Endothelial cell of umbilical vein (primary cell): ENCODE measurements at regions not wholly inside any gene's neighbourhood (a gene's known extent, or its start where the extent isn't known, plus 50 kb on each side); places are given as distances from the start of the nearest gene placed in this dataset.

Experiments used
- BruUV-seq: library from RNA; stranded (reverse); fragments of 400-500 nt; replicated peaks from 2 replicates; lab custom pipeline; 2021; lab: Mats Ljungman, UMichigan
- CTCF ChIA-PET: fragments of 300-600, 350-600 bp; sonication (Branson Sonifier 250); formaldehyde crosslinking; loops from one replicate; lab custom pipeline; 2021; ENCODE audit warnings: antibody characterized with exemption, inconsistent platforms; lab: Charles Lee
- POLR2A ChIA-PET: fragments of 300-600, 350-600 bp; sonication (Branson Sonifier 250); formaldehyde crosslinking; loops from one replicate; lab custom pipeline; 2021; ENCODE audit warnings: antibody characterized with exemption, inconsistent platforms; lab: Charles Lee
- DNase-seq: peaks from one replicate; pipeline ENCODE4 v3.0.0-alpha.2; 2011; ENCODE audit warnings: low read depth, low spot score
- FAIRE-seq: peaks from 2 replicates; lab custom pipeline; 2011; peaks lifted over from hg19 to GRCh38; lab: Jason Lieb, UNC
- H2AFZ ChIP-seq: 2 replicates; pipeline ENCODE4 v1.6.0; 2012; ENCODE audit warnings: low read depth, low read length, control low read depth, inconsistent platforms
- H3K27ac ChIP-seq: 2 replicates; pipeline ENCODE4 v1.5.1; 2011; ENCODE audit warnings: low read depth, mild to moderate bottlenecking, control low read depth, low read length, moderate library complexity; ENCODE audit not compliant: insufficient read depth
- H3K27me3 ChIP-seq, 2 experiments: 2 replicates each; pipeline versions ENCODE4 v1.6.0 to v1.6.1; 2011; ENCODE audit warnings: low read length in 2 of 2, mixed read lengths in 1 of 2; ENCODE audit not compliant: control insufficient read depth in 2 of 2, insufficient read depth in 2 of 2
- H3K36me3 ChIP-seq, 2 experiments: 2 replicates in 1 of 2; 3 replicates in 1 of 2; pipeline ENCODE4 v1.5.1; 2011; ENCODE audit warnings: low read length in 2 of 2, mild to moderate bottlenecking in 1 of 2, moderate library complexity in 1 of 2; ENCODE audit not compliant: control insufficient read depth in 2 of 2, insufficient read depth in 2 of 2; ENCODE audit errors: extremely low read depth in 1 of 2
- H3K4me1 ChIP-seq: 3 replicates; pipeline ENCODE4 v1.5.1; 2011; ENCODE audit warnings: mild to moderate bottlenecking, low read length; ENCODE audit not compliant: control insufficient read depth, insufficient read depth; ENCODE audit errors: extremely low read depth
- H3K4me2 ChIP-seq: 2 replicates; pipeline ENCODE4 v1.6.1; 2011; ENCODE audit warnings: low read length, control low read depth, mixed read lengths; ENCODE audit not compliant: insufficient read depth
- H3K4me3 ChIP-seq, 3 experiments: fragments of 200-600 bp in 1 of 3; sonication (generic), shearing (Covaris generic) in 1 of 3; replicated peaks in 1 of 3; 2 replicates each; pipeline ENCODE4 v1.5.1; 2011 to 2016; ENCODE audit warnings: control low read depth in 3 of 3, low read length in 3 of 3, mild to moderate bottlenecking in 2 of 3, inconsistent platforms in 1 of 3, low read depth in 1 of 3, moderate library complexity in 1 of 3; ENCODE audit not compliant: insufficient read depth in 1 of 3
- H3K79me2 ChIP-seq: 2 replicates; pipeline ENCODE4 v1.6.0; 2012; ENCODE audit warnings: low read length, inconsistent platforms; ENCODE audit not compliant: control insufficient read depth, insufficient read depth
- H3K9ac ChIP-seq: replicated peaks from 2 replicates; pipeline ENCODE3; 2011; ENCODE audit warnings: low read length, control low read depth; ENCODE audit not compliant: insufficient read depth; ENCODE audit errors: extremely low read depth
- H3K9me1 ChIP-seq: replicated peaks from 3 replicates; pipeline ENCODE4 v1.6.0; 2011; ENCODE audit warnings: mild to moderate bottlenecking, low read length; ENCODE audit not compliant: control insufficient read depth, insufficient read depth; ENCODE audit errors: extremely low read depth
- H3K9me3 ChIP-seq: replicated peaks from 2 replicates; pipeline ENCODE4 v1.5.1; 2012; ENCODE audit warnings: low read length, inconsistent platforms; ENCODE audit not compliant: control insufficient read depth, insufficient read depth
- H4K20me1 ChIP-seq: replicated peaks from 2 replicates; pipeline ENCODE3; 2011; ENCODE audit warnings: mild to moderate bottlenecking, low read length; ENCODE audit not compliant: control insufficient read depth, insufficient read depth; ENCODE audit errors: extremely low read depth
- CTCF ChIP-seq, 2 donors: IDR thresholded peaks; 1 replicate in 1 of 2; 2 replicates in 1 of 2; pipeline ENCODE4 v1.5.1; 2011; ENCODE audit warnings: low read length in 2 of 2, mild to moderate bottlenecking in 2 of 2, moderate library complexity in 2 of 2, control low read depth in 1 of 2, inconsistent platforms in 1 of 2, low read depth in 1 of 2; ENCODE audit not compliant: insufficient read depth in 1 of 2; ENCODE audit errors: extremely low read depth in 1 of 2
- EZH2 ChIP-seq: IDR thresholded peaks from 2 replicates; pipeline ENCODE4 v1.6.1; 2012; ENCODE audit warnings: borderline replicate concordance, low read depth, mild to moderate bottlenecking, moderate library complexity, low read length, inconsistent platforms; ENCODE audit not compliant: severe bottlenecking
- FOS ChIP-seq: IDR thresholded peaks from 2 replicates; pipeline ENCODE4 v1.6.1; 2011; ENCODE audit warnings: mild to moderate bottlenecking, low read length, moderate library complexity, borderline replicate concordance; ENCODE audit not compliant: insufficient read depth
- GATA2 ChIP-seq: IDR thresholded peaks from 2 replicates; pipeline ENCODE4 v1.7.0; 2011; ENCODE audit warnings: low read depth, mild to moderate bottlenecking, moderate library complexity, mixed read lengths, low read length; ENCODE audit not compliant: insufficient read length, insufficient read depth
- JUN ChIP-seq: IDR thresholded peaks from 2 replicates; pipeline ENCODE4 v1.6.1; 2011; ENCODE audit warnings: borderline replicate concordance, low read depth; ENCODE audit not compliant: insufficient read length, insufficient read depth
- MAX ChIP-seq: IDR thresholded peaks from 2 replicates; pipeline ENCODE4 v1.6.1; 2011; ENCODE audit not compliant: insufficient read depth, insufficient read length
- MYC ChIP-seq: IDR thresholded peaks from one replicate; pipeline ENCODE4 v1.6.1; 2011; ENCODE audit warnings: mild to moderate bottlenecking, low read depth, low read length
- POLR2A ChIP-seq: IDR thresholded peaks from 2 replicates; pipeline ENCODE4 v1.6.1; 2012; ENCODE audit warnings: low read depth, mild to moderate bottlenecking, control low read depth, low read length
- POLR2AphosphoS5 ChIP-seq: IDR thresholded peaks from 2 replicates; pipeline ENCODE4 v1.6.1; 2012; ENCODE audit warnings: low read depth, mild to moderate bottlenecking, control low read depth, low read length, moderate library complexity; ENCODE audit not compliant: insufficient read depth
- dilution Hi-C: fragments of 300-500 bp; cut with MboI; formaldehyde crosslinking; loops from one replicate; pipeline ENCODE4 v1.15.0; 2019; ENCODE audit warnings: low sequenced_read_pairs; ENCODE audit not compliant: extremely low pct_ligation_motif_present
- intact Hi-C: fragments of 100-400 bp; cut with micrococcal nuclease; formaldehyde crosslinking; loops from one replicate; pipeline ENCODE4 v1.10.0; 2022

DNA sequence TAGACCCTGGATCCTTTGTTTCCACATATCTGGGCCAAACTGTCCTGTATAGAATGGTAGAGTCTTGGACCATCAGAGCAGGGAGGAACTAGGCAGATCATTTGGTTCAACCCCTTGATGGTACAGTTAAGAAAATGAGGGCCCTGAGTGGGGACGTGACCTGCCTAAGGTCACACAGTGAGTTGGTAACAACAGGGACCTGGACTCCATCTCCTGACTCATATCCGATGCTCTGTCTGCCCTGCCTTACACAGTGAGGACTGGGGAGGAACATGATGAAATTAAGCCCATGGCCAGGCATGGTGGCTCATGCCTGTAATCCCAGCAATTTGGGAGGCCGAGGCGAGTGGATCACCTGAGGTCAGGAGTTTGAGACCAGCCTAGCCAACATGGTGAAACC, 440.2 kb downstream of the PTPRU start:
- intact Hi-C loops (no loop called here), dilution Hi-C loops (no loop called here)
- Histone ChIP-seq H3K27me3 (no peaks in the 10 kb centered on the region), H3K4me2 (no peak overlapping the region), H3K4me3 (no peak overlapping the region), H2AFZ (no peak overlapping the region), H3K36me3 (no peaks in the 10 kb centered on the region), H3K79me2 (no peaks in the 10 kb centered on the region), H4K20me1 (no peaks in the 10 kb centered on the region), H3K9me1 (no peaks in the 10 kb centered on the region), H3K9me3 (no peaks in the 10 kb centered on the region), H3K27ac (no peak overlapping the region), H3K9ac (no peak overlapping the region), H3K4me1 (no peaks in the 10 kb centered on the region)
- ChIA-PET POLR2A (no interaction called here), CTCF (no interaction called here)
- TF ChIP-seq FOS: no peak
- no peak for TF ChIP-seq MAX
- no peak for TF ChIP-seq GATA2
- TF ChIP-seq MYC: no peak
- TF ChIP-seq POLR2A: no peak
- TF ChIP-seq JUN: no peak
- no peak for TF ChIP-seq POLR2AphosphoS5
- TF ChIP-seq EZH2: no peak
- no peak for TF ChIP-seq CTCF (IDR thresholded peaks at IDR 0.05; ENCODE audit: extremely low read depth in 1 of 2, insufficient read depth in 1 of 2, low read depth in 1 of 2, low read length in 2 of 2)
- DNase-seq (no peak), FAIRE-seq (no peak)
- no TSS peak for BruUV-seq
